SK-N-SH treated with all-trans-retinoic acid at 6 μM for 48 hours (cell line): ENCODE measurements at regions not wholly inside any gene's neighbourhood (a gene's known extent, or its start where the extent isn't known, plus 50 kb on each side); places are given as distances from the start of the nearest gene placed in this dataset.

Experiments used
- TCF4 ChIP-seq: fragments of 250-450 bp; sonication (Bioruptor Pico); IDR thresholded peaks from 2 replicates; pipeline ENCODE4 v1.8.0; 2021; ENCODE audit warnings: mild to moderate bottlenecking, moderate library complexity, borderline replicate concordance
- ZC3H10 ChIP-seq: fragments of 250-450 bp; sonication (Bioruptor Pico); IDR thresholded peaks from 2 replicates; pipeline ENCODE4 v1.5.1; 2021; ENCODE audit warnings: mild to moderate bottlenecking, moderate library complexity
- ZNF8 ChIP-seq: fragments of 450-650 bp; formaldehyde crosslinking; IDR thresholded peaks from 2 replicates; pipeline ENCODE4 v1.5.0; 2020; ENCODE audit warnings: mild to moderate bottlenecking, moderate library complexity

- TF ChIP-seq ZC3H10 (CRISPR knock-in tag) (no peak), ZNF8 (CRISPR knock-in tag) (no peak), TCF4 (CRISPR knock-in tag) (no peak)
Observed at GRCh38 chr21:24785033-24785432, 822.2 kb downstream of the MRPL39 start.
